ENCODE measurements at regions not wholly inside any gene's neighbourhood (a gene's known extent, or its start where the extent isn't known, plus 50 kb on each side); places are given as distances from the start of the nearest gene placed in this dataset.

DNA sequence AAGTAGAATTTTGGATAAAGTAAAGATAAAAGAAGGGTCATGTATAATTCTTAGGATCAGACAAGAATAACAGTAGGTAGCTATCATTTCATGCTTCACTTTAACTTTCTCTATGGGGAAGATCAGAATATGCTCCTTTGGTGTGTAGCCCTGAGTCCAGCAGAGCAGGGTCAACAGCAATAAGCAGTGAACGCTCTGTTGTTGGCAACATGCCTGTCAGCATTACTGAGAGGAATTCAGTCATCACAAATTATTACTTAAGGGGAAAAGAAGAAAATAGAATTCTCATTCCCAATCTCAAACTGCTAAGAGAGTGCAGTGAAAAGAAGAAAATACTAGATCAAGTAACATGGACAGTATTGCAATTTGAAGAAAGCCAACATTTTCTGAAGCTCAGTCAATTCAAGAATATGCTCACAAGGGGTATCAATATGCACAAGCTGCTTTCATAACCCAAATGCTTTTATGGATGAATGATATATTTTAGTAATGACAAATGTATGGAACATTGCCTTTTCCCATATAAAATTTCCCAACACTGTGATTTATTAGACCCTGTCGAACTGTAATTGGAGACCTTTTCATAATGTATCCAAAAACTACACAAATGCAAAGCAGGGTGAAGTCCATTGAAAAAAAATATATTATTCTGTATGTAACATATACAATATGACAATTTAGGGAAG lies 1359.4 kb downstream of the EFNA5 start:
- Histone ChIP-seq H3K9me3 (no peaks in the 10 kb centered on the region), H3K36me3 (no peaks in the 10 kb centered on the region), H3K27me3 (no peaks in the 10 kb centered on the region), H3K4me1 (ENCODE audit: control insufficient read depth in 1 of 2, insufficient read depth in 1 of 2, low read depth in 1 of 2, low read length in 1 of 2) (no peaks in the 10 kb centered on the region), H3K27ac (no peak overlapping the region), H3K4me3 (ENCODE audit: low read depth in 1 of 2, low read length in 1 of 2) (no peak overlapping the region)
- TF ChIP-seq, protein P1, sequence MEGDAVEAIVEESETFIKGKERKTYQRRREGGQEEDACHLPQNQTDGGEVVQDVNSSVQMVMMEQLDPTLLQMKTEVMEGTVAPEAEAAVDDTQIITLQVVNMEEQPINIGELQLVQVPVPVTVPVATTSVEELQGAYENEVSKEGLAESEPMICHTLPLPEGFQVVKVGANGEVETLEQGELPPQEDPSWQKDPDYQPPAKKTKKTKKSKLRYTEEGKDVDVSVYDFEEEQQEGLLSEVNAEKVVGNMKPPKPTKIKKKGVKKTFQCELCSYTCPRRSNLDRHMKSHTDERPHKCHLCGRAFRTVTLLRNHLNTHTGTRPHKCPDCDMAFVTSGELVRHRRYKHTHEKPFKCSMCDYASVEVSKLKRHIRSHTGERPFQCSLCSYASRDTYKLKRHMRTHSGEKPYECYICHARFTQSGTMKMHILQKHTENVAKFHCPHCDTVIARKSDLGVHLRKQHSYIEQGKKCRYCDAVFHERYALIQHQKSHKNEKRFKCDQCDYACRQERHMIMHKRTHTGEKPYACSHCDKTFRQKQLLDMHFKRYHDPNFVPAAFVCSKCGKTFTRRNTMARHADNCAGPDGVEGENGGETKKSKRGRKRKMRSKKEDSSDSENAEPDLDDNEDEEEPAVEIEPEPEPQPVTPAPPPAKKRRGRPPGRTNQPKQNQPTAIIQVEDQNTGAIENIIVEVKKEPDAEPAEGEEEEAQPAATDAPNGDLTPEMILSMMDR (IDR thresholded peaks at IDR 0.05) = no peak

DNA sequence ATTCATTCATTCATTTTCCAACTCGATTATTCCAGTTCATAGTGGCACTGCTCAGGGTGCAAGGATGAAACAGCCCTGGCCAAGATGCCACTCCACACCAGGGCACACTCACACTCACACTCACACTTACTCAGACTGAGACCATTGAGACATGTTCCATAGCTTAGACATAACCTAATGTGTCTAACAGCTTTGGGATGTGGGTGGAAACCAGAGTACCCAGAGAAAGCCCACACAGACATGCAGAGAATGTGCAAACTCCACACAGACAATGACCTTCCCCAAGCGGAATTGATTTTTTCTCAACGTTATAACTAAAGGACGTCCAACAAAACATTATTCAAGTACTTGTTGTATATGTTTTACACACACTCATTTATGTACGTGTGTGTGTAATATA lies 1363.5 kb downstream of the EFNA5 start:
- Histone ChIP-seq H3K36me3 (no peaks in the 10 kb centered on the region), H3K27me3 (no peaks in the 10 kb centered on the region), H3K4me1 (ENCODE audit: control insufficient read depth in 1 of 2, insufficient read depth in 1 of 2, low read depth in 1 of 2, low read length in 1 of 2) (no peaks in the 10 kb centered on the region), H3K9me3 (no peaks in the 10 kb centered on the region), H3K4me3 (ENCODE audit: low read depth in 1 of 2, low read length in 1 of 2) (no peak overlapping the region), H3K27ac (no peak overlapping the region)
- TF ChIP-seq, protein P1 (IDR thresholded peaks at IDR 0.05) = no peak

DNA sequence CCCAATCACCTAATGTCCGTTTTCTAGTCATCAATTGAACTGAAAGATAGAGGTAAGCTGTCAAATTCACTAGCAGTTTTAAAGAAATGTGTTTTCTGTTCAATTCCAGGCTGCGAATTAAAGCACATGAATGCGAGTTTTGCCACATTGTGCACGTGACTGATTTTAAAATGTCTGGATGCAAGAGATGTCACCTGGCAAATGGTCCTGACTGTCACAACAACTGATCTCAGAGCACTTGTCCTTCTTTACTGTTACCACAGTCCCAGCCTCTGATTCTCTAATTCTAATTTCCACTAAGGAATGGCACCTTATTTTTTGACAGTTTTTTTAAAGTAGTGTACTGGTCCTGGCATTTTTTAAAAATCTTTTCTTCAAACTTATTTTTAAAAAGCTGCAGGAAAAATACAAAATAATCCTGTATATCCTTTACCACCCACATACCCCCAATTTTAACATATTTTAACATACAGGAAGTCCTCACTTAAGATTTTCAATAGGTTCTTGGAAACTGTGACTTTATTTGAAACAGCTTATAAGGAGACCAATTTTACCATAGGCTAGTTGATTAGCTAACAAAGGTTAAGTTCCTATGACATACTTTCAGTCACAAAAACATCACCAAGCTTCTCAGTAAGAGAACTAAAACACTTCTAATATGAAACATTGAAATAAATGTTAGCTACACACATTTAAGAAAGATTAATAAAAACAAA lies 1364.3 kb downstream of the EFNA5 start:
- no peaks in the 10 kb centered on the region for H3K27me3 ChIP-seq

DNA sequence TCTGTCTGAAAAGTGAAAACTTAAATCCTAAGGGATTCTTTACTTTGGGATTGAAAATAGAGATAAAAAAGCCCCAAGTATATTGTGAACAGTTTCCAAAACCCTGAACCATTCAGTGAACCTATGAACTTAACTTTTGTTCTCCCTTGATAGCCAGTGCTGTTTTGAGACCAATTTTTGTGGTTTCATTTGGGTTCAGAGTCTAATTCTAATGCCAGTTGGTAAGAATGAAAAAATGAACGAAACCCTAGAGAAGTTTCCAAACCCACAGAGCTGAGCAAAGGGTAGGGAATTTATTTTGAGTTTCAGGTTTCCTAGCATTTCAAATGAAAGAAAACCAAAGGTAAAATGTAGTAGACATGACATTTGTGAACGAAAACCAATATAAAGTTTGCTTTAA lies 1366.8 kb downstream of the EFNA5 start:
- TF ChIP-seq, protein P1 (IDR thresholded peaks at IDR 0.05) = no peak

More for the DNA sequence above, 1364.3 kb downstream of the EFNA5 start:
- H3K27ac ChIP-seq = no peak overlapping the region
- H3K4me3 ChIP-seq (ENCODE audit: low read depth in 1 of 2, low read length in 1 of 2) = no peak overlapping the region
- H3K9me3 ChIP-seq = no peaks in the 10 kb centered on the region
- TF ChIP-seq, protein P1 (IDR thresholded peaks at IDR 0.05) = no peak
- H3K4me1 ChIP-seq (ENCODE audit: control insufficient read depth in 1 of 2, insufficient read depth in 1 of 2, low read depth in 1 of 2, low read length in 1 of 2) = no peaks in the 10 kb centered on the region
- no peaks in the 10 kb centered on the region for H3K36me3 ChIP-seq

DNA sequence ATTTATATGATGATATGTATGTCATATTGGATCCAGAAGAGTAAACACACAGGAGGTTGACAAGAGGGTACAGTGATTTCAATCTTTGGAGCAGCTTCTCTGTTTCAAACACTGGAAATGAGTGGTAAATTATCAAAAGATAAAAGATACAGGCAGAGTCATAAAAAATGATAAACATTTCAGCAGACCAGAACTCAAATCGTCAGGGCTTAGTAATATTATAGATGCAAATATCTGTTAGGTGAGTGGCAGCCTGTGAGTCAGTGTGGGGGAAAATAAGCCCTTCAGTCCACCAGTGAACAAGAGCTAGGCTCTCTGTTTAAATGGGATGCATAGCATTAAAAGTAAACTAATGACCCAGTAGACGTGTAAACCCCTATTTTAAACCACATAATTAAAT lies 1378.1 kb downstream of the EFNA5 start:
- TF ChIP-seq, protein P1 (IDR thresholded peaks at IDR 0.05) = no peak
- H3K36me3 ChIP-seq = no peaks in the 10 kb centered on the region
- H3K4me3 ChIP-seq (ENCODE audit: low read depth in 1 of 2, low read length in 1 of 2) = no peak overlapping the region
- no peaks in the 10 kb centered on the region for H3K4me1 ChIP-seq (ENCODE audit: control insufficient read depth in 1 of 2, insufficient read depth in 1 of 2, low read depth in 1 of 2, low read length in 1 of 2)
- H3K27ac ChIP-seq = no peak overlapping the region
- H3K9me3 ChIP-seq = no peaks in the 10 kb centered on the region
- no peaks in the 10 kb centered on the region for H3K27me3 ChIP-seq

More for the DNA sequence above, 1366.8 kb downstream of the EFNA5 start:
- H3K9me3 ChIP-seq = no peaks in the 10 kb centered on the region
- H3K27me3 ChIP-seq = no peaks in the 10 kb centered on the region
- H3K4me3 ChIP-seq (ENCODE audit: low read depth in 1 of 2, low read length in 1 of 2) = no peak overlapping the region
- no peaks in the 10 kb centered on the region for H3K36me3 ChIP-seq
- H3K27ac ChIP-seq = no peak overlapping the region
- H3K4me1 ChIP-seq (ENCODE audit: control insufficient read depth in 1 of 2, insufficient read depth in 1 of 2, low read depth in 1 of 2, low read length in 1 of 2) = no peaks in the 10 kb centered on the region

Data from neutrophil (primary cell).